ENCODE measurements at regions not wholly inside any gene's neighbourhood (a gene's known extent, or its start where the extent isn't known, plus 50 kb on each side); places are given as distances from the start of the nearest gene placed in this dataset.

- DNase-seq (ENCODE audit: low spot score) = no peak
Measured at GRCh38 chr14:97866195-97866594, 1069.0 kb downstream of the VRK1 start.

- no peak for DNase-seq (ENCODE audit: low spot score)
Measured at GRCh38 chr14:97866664-97867063, 1069.5 kb downstream of the VRK1 start.

GRCh38 chr14:97873291-97873690, 1076.1 kb downstream of the VRK1 start:
- DNase-seq (ENCODE audit: low spot score) = no peak

GRCh38 chr14:97874394-97874793, 1077.2 kb downstream of the VRK1 start:
- DNase-seq (ENCODE audit: low spot score) = no peak

GRCh38 chr14:97878206-97878605, 1081.0 kb downstream of the VRK1 start:
- DNase-seq (ENCODE audit: low spot score) = no peak

- no peak for DNase-seq (ENCODE audit: low spot score)
Measured at GRCh38 chr14:97878727-97879126, 1081.5 kb downstream of the VRK1 start.

GRCh38 chr14:97887690-97888089, 1090.5 kb downstream of the VRK1 start:
- DNase-seq (ENCODE audit: low spot score) = no peak

GRCh38 chr14:97888331-97888730, 1091.1 kb downstream of the VRK1 start:
- no peak for DNase-seq (ENCODE audit: low spot score)

GRCh38 chr14:97891515-97891914, 1094.3 kb downstream of the VRK1 start:
- DNase-seq (ENCODE audit: low spot score) = no peak

GRCh38 chr14:97894552-97894951, 1097.4 kb downstream of the VRK1 start:
- DNase-seq (ENCODE audit: low spot score) = no peak

- DNase-seq (ENCODE audit: low spot score) = no peak
Measured at GRCh38 chr14:97900196-97900854, 1103.1 kb downstream of the VRK1 start.

GRCh38 chr14:97902630-97903029, 1105.4 kb downstream of the VRK1 start:
- DNase-seq (ENCODE audit: low spot score) = no peak

GRCh38 chr14:97903821-97904220, 1106.6 kb downstream of the VRK1 start:
- no peak for DNase-seq (ENCODE audit: low spot score)

GRCh38 chr14:97912217-97912616, 1115.0 kb downstream of the VRK1 start:
- no peak for DNase-seq (ENCODE audit: low spot score)

- no peak for DNase-seq (ENCODE audit: low spot score)
Measured at GRCh38 chr14:97916100-97916499, 1118.9 kb downstream of the VRK1 start.

- DNase-seq (ENCODE audit: low spot score) = no peak
Measured at GRCh38 chr14:97916669-97917568, 1119.7 kb downstream of the VRK1 start.

GRCh38 chr14:97920201-97920600, 1123.0 kb downstream of the VRK1 start:
- DNase-seq (ENCODE audit: low spot score) = no peak

- DNase-seq (ENCODE audit: low spot score) = no peak
Measured at GRCh38 chr14:97921296-97921695, 1124.1 kb downstream of the VRK1 start.

GRCh38 chr14:97924922-97925613, 1127.9 kb downstream of the VRK1 start:
- DNase-seq (ENCODE audit: low spot score) = no peak

- DNase-seq (ENCODE audit: low spot score) = no peak
Measured at GRCh38 chr14:97930166-97930565, 1133.0 kb downstream of the VRK1 start.

- DNase-seq (ENCODE audit: low spot score) = no peak
Measured at GRCh38 chr14:97931273-97931672, 1134.1 kb downstream of the VRK1 start.

- DNase-seq (ENCODE audit: low spot score) = no peak
Measured at GRCh38 chr14:97942921-97943320, 1145.7 kb downstream of the VRK1 start.

GRCh38 chr14:97943619-97944018, 1146.4 kb downstream of the VRK1 start:
- no peak for DNase-seq (ENCODE audit: low spot score)
